ENCODE measurements at regions not wholly inside any gene's neighbourhood (a gene's known extent, or its start where the extent isn't known, plus 50 kb on each side); places are given as distances from the start of the nearest gene placed in this dataset.

- peak in 1 of 2 experiments; percentile 43 for DNase-seq (ENCODE audit: low read depth in 1 of 2, low spot score in 2 of 2)
- H2BK20ac ChIP-seq (ENCODE audit: low read length): peak overlapping the region; percentile 90; the same call in 1 of the 2 replicates
- H3K56ac ChIP-seq (replicated peaks; ENCODE audit: insufficient read length, low read depth, low read length): no peak overlapping the region
- no peak overlapping the region for H3K23ac ChIP-seq (ENCODE audit: insufficient read length)
- H2BK5ac ChIP-seq (ENCODE audit: low read depth, low read length): peak overlapping the region; percentile 92; the same call in 1 of the 2 replicates
- ChIA-PET CTCF (ENCODE audit: partially characterized antibody) (no interaction called here), POLR2A (ENCODE audit: partially characterized antibody) (interaction anchor here (0.7 to 2.0 kb wide), 2 partner anchors 9 to 106 kb away, joined by 4 to 6 read pairs; no protein-coding TSS in a partner anchor)
- peaks cover 0 to 8% (median 0%) of the 10 kb centered on the region in 4 experiments; a peak in 2 of 7 replicates for H3K27me3 ChIP-seq (replicated peaks in 1 of 4; ENCODE audit: control insufficient read depth in 3 of 4, extremely low read depth in 1 of 4, insufficient read depth in 3 of 4, low read length in 3 of 4)
- H3K14ac ChIP-seq (ENCODE audit: insufficient read length): no peak overlapping the region
- H4K91ac ChIP-seq (replicated peaks; ENCODE audit: insufficient read length, low read length): peak overlapping the region; percentile 36
- no peak overlapping the region for H3K9ac ChIP-seq (replicated peaks in 1 of 4; ENCODE audit: extremely low read depth in 1 of 4, low read depth in 3 of 4, low read length in 3 of 4)
- 3% methylated on average over 3 of the region's 3 CpGs; no CpG with 5 or more reads in 1 of the 2 experiments for WGBS, 2 experiments (ENCODE audit: extremely low coverage in 1 of 2, insufficient coverage in 1 of 2, insufficient read length in 1 of 2, insufficient replicate concordance in 2 of 2, low coverage in 1 of 2, low lambda C conversion rate in 2 of 2, missing lambda C conversion rate in 1 of 2)
- H3K18ac ChIP-seq (ENCODE audit: extremely low read depth, low read length): no peak overlapping the region; the same call in 1 of the 2 replicates
- peak overlapping the region; percentile 36 to 54; a peak in 3 of 4 replicates for H3K4me2 ChIP-seq (ENCODE audit: insufficient read depth in 1 of 2, low read depth in 2 of 2, low read length in 2 of 2)
- no peaks in the 10 kb centered on the region for H4K20me1 ChIP-seq (replicated peaks in 1 of 2; ENCODE audit: control insufficient read depth in 1 of 2, insufficient read depth in 2 of 2, low read length in 2 of 2)
- H2AK5ac ChIP-seq (ENCODE audit: low read depth, low read length): no peak overlapping the region
- peaks cover 10 to 28% (median 22%) of the 10 kb centered on the region in 4 experiments for H3K4me1 ChIP-seq (replicated peaks in 1 of 4; ENCODE audit: control insufficient read depth in 3 of 4, insufficient read depth in 4 of 4, low read length in 3 of 4)
- no peaks in the 10 kb centered on the region for H3K9me3 ChIP-seq (ENCODE audit: insufficient read depth in 2 of 2, low read depth in 1 of 2, low read length in 1 of 2)
- H3K27ac ChIP-seq (ENCODE audit: low read depth, low read length): no peak overlapping the region
- no peak overlapping the region for H4K5ac ChIP-seq (ENCODE audit: insufficient read length, low read depth, low read length)
- FAIRE-seq: peak; percentile 79
- no peak overlapping the region for H2AFZ ChIP-seq (ENCODE audit: low read length)
- H3K36me3 ChIP-seq (ENCODE audit: control insufficient read depth in 2 of 4, insufficient read depth in 4 of 4, low read length in 3 of 4): no peaks in the 10 kb centered on the region
- H2BK12ac ChIP-seq (ENCODE audit: low read depth, low read length): peak overlapping the region; percentile 68; the same call in 1 of the 2 replicates
- H2BK15ac ChIP-seq (ENCODE audit: low read length): no peak overlapping the region
- 0 out of 2 replicates have a peak, but pooled peaks cover 3% of the 10 kb centered on the region for H3K23me2 ChIP-seq (ENCODE audit: low read depth, low read length)
- no peak overlapping the region for H2BK120ac ChIP-seq (replicated peaks; ENCODE audit: low read depth, low read length)
- no peak overlapping the region for H3K4ac ChIP-seq (replicated peaks; ENCODE audit: insufficient read length, low read depth, low read length)
- H3K79me2 ChIP-seq (ENCODE audit: control insufficient read depth in 1 of 2, insufficient read depth in 2 of 2, low read length in 2 of 2): no peaks in the 10 kb centered on the region
- no peak overlapping the region for H4K8ac ChIP-seq (ENCODE audit: extremely low read depth, insufficient read depth, low read length)
- no peaks in the 10 kb centered on the region for H3K79me1 ChIP-seq (ENCODE audit: low read depth, low read length)
- H3K4me3 ChIP-seq (ENCODE audit: extremely low read depth in 1 of 4, insufficient read depth in 2 of 4, low read depth in 3 of 4, low read length in 4 of 4): peak overlapping the region in 1 of 4 experiments; percentile 18; a peak in 1 of 8 replicates
- TF ChIP-seq POU5F1 (IDR thresholded peaks at IDR 0.05; ENCODE audit: low read depth, low read length) (peak; percentile 90), CHD2 (IDR thresholded peaks at IDR 0.05; ENCODE audit: low read length) (no peak), YY1 (IDR thresholded peaks at IDR 0.05; ENCODE audit: low read depth, low read length) (no peak), MAFK (IDR thresholded peaks at IDR 0.05; ENCODE audit: low read depth, low read length) (peak; percentile 40; the same call in 1 of the 2 replicates), CTBP2 (IDR thresholded peaks at IDR 0.05; ENCODE audit: borderline replicate concordance, insufficient read depth, insufficient read length, low read length) (no peak), NANOG (IDR thresholded peaks at IDR 0.05; ENCODE audit: insufficient read depth, low read depth, low read length, poor library complexity, severe bottlenecking) (peak; percentile 91), HDAC2 (IDR thresholded peaks at IDR 0.05; ENCODE audit: borderline replicate concordance in 1 of 2, low read depth in 2 of 2, low read length in 2 of 2) (peak in 1 of 2 experiments; percentile 37; a peak in 1 of 4 replicates), CTCF (IDR thresholded peaks at IDR 0.05; ENCODE audit: control extremely low read depth in 1 of 3, insufficient read depth in 1 of 3, low read depth in 1 of 3, low read length in 3 of 3) (no peak)
Observed at GRCh38 chr16:7765079-7765550, 432.5 kb downstream of the RBFOX1 start.
